A549 (cell line): ENCODE measurements at regions not wholly inside any gene's neighbourhood (a gene's known extent, or its start where the extent isn't known, plus 50 kb on each side); places are given as distances from the start of the nearest gene placed in this dataset.

ENCODE experiments used
- ATAC-seq, 2 experiments: fragments of 200-7000 bp in 1 of 2; fragments of >200 bp in 1 of 2; cut with Nextera tagmentation in 1 of 2; cut with Tn5 transposase in 1 of 2; 3 replicates each; pipeline versions ENCODE4 v1.8.0 to v1.9.1; 2018 to 2020; ENCODE audit warnings: mild to moderate bottlenecking in 1 of 2, moderate library complexity in 1 of 2
- CTCF ChIA-PET: fragments of 300-600 bp; sonication (Branson Sonifier 250); formaldehyde crosslinking; extraction: SDS; loops from one replicate; lab custom pipeline; 2021; ENCODE audit warnings: antibody characterized with exemption, inconsistent platforms; lab: Yijun Ruan, JAX
- POLR2A ChIA-PET: fragments of 350-600 bp; formaldehyde crosslinking; extraction: SDS; loops from one replicate; lab custom pipeline; 2021; ENCODE audit warnings: antibody characterized with exemption, inconsistent platforms; lab: Yijun Ruan, JAX
- DNase-seq, 2 experiments: peaks; one replicate each; pipeline versions ENCODE4 v3.0.0 to v3.0.0-alpha.2; 2011 to 2016; ENCODE audit warnings: low read depth in 1 of 2, low spot score in 1 of 2
- FAIRE-seq: peaks from 2 replicates; lab custom pipeline; 2011; peaks lifted over from hg19 to GRCh38; lab: Jason Lieb, UNC
- H3K27ac ChIP-seq, 2 experiments: fragments of >200 bp; sonication (Bioruptor Twin); formaldehyde crosslinking; 3 replicates each; pipeline ENCODE4 v1.5.1; 2016 to 2017
- H3K4me1 ChIP-seq: fragments of >200 bp; sonication (Bioruptor Twin); formaldehyde crosslinking; 3 replicates; pipeline ENCODE4 v1.6.1; 2016
- H3K4me2 ChIP-seq: fragments of >200 bp; sonication (Bioruptor Twin); formaldehyde crosslinking; 3 replicates; pipeline ENCODE4 v1.6.1; 2016
- H3K4me3 ChIP-seq: fragments of >200 bp; sonication (Bioruptor Twin); formaldehyde crosslinking; 3 replicates; pipeline ENCODE4 v1.5.1; 2016
- H3K9me3 ChIP-seq: fragments of >200 bp; sonication (Bioruptor Twin); formaldehyde crosslinking; 3 replicates; pipeline ENCODE4 v1.6.1; 2016
- CBX2 ChIP-seq: fragments of 200-600 bp; sonication (generic); IDR thresholded peaks from 2 replicates; pipeline ENCODE4 v1.6.1; 2016; ENCODE audit warnings: low read depth, mild to moderate bottlenecking, borderline replicate concordance
- CBX8 ChIP-seq: fragments of 200-600 bp; sonication (generic); IDR thresholded peaks from 2 replicates; pipeline ENCODE4 v1.6.1; 2016
- CEBPB ChIP-seq, 2 experiments: fragments of >200 bp in 1 of 2; sonication (Bioruptor Twin) in 1 of 2; formaldehyde crosslinking in 1 of 2; IDR thresholded peaks; 2 replicates each; pipeline ENCODE4 v1.6.1; 2012 to 2016
- CHD2 ChIP-seq: fragments of 150-350 bp; IDR thresholded peaks from 2 replicates; pipeline ENCODE4 v1.6.1; 2014; ENCODE audit warnings: low read length; ENCODE audit not compliant: partially characterized antibody
- CHD4 ChIP-seq: fragments of 200-600 bp; sonication (generic); IDR thresholded peaks from 2 replicates; pipeline ENCODE4 v1.6.1; 2016; ENCODE audit warnings: antibody characterized with exemption, mild to moderate bottlenecking, borderline replicate concordance
- EHMT2 ChIP-seq: fragments of 200-600 bp; sonication (generic); IDR thresholded peaks from 2 replicates; pipeline ENCODE4 v1.6.1; 2016; ENCODE audit warnings: antibody characterized with exemption, low read depth, mild to moderate bottlenecking, moderate library complexity
- FOSB ChIP-seq: fragments of 250-450 bp; sonication (Bioruptor Pico); IDR thresholded peaks from 2 replicates; pipeline ENCODE4 v1.5.0; 2020; ENCODE audit warnings: mild to moderate bottlenecking, moderate library complexity
- FOSL2 ChIP-seq, 2 experiments: fragments of 450-650 bp in 1 of 2; fragments of >200 bp in 1 of 2; sonication (Bioruptor Twin) in 1 of 2; formaldehyde crosslinking; IDR thresholded peaks; 2 replicates each; pipeline versions ENCODE4 v1.5.0 to v1.6.1; 2016 to 2020; ENCODE audit warnings: mild to moderate bottlenecking in 1 of 2, moderate library complexity in 1 of 2
- HDAC2 ChIP-seq: fragments of 200-600 bp; sonication (generic); IDR thresholded peaks from 2 replicates; pipeline ENCODE4 v1.6.1; 2016
- HOXA7 ChIP-seq: fragments of 250-450 bp; sonication (Bioruptor Pico); IDR thresholded peaks from 2 replicates; pipeline ENCODE4 v1.5.0; 2020; ENCODE audit warnings: mild to moderate bottlenecking, moderate library complexity
- HOXB13 ChIP-seq: fragments of 250-450 bp; sonication (Bioruptor Pico); IDR thresholded peaks from 2 replicates; pipeline ENCODE4 v1.5.0; 2020; ENCODE audit warnings: low read depth, mild to moderate bottlenecking, moderate library complexity
- HOXB5 ChIP-seq: fragments of 250-450 bp; sonication (Bioruptor Pico); IDR thresholded peaks from 2 replicates; pipeline ENCODE4 v1.5.0; 2020; ENCODE audit warnings: mild to moderate bottlenecking, moderate library complexity
- JUN ChIP-seq, 2 experiments: fragments of >200 bp; sonication (Bioruptor Twin); formaldehyde crosslinking; IDR thresholded peaks; 2 replicates in 1 of 2; 3 replicates in 1 of 2; pipeline ENCODE4 v1.6.1; 2016 to 2017
- KDM1A ChIP-seq: fragments of 200-600 bp; sonication (generic); IDR thresholded peaks from 2 replicates; pipeline ENCODE4 v1.6.1; 2016; ENCODE audit warnings: low read depth, mild to moderate bottlenecking
- MAZ ChIP-seq: fragments of 150-350 bp; IDR thresholded peaks from 2 replicates; pipeline ENCODE4 v1.6.1; 2014; ENCODE audit warnings: antibody characterized with exemption, low read depth, low read length, borderline replicate concordance
- POLR2AphosphoS2 ChIP-seq: conservative IDR thresholded peaks from 2 replicates; pipeline ENCODE4 v1.6.1; 2012; ENCODE audit warnings: low read length, improper control_type of control experiment, inconsistent platforms
- RCOR1 ChIP-seq: fragments of 150-350 bp; IDR thresholded peaks from 2 replicates; pipeline ENCODE4 v1.6.1; 2014; ENCODE audit warnings: antibody characterized with exemption, low read length, low read depth
- SMC3 ChIP-seq: fragments of >200 bp; sonication (Bioruptor Twin); formaldehyde crosslinking; IDR thresholded peaks from 3 replicates; pipeline ENCODE4 v1.6.1; 2018; ENCODE audit warnings: inconsistent platforms
- SREBF2 ChIP-seq: fragments of 450-650 bp; IDR thresholded peaks from 2 replicates; pipeline ENCODE4 v1.6.1; 2014; ENCODE audit warnings: mild to moderate bottlenecking, moderate library complexity
- ZC3H11A ChIP-seq: fragments of 450-650 bp; IDR thresholded peaks from 2 replicates; pipeline ENCODE4 v1.6.1; 2014; ENCODE audit warnings: antibody characterized with exemption, mild to moderate bottlenecking
- WGBS: methylation state at CpG from one replicate; pipeline ENCODE4 v1.1.6; 2017; ENCODE audit errors: missing lambda C conversion rate; 5-methylcytosine and 5-hydroxymethylcytosine counted together
- TF ChIP-seq, protein P1 (sequence below): fragments of >200 bp; sonication (Bioruptor Twin); formaldehyde crosslinking; IDR thresholded peaks from 3 replicates; pipeline ENCODE4 v1.5.1; 2016
- TF ChIP-seq, protein P2 (sequence below): fragments of 250-450 bp; sonication (Bioruptor Pico); IDR thresholded peaks from 2 replicates; pipeline ENCODE4 v1.5.0; 2020; ENCODE audit warnings: low read depth, mild to moderate bottlenecking, moderate library complexity

DNA sequence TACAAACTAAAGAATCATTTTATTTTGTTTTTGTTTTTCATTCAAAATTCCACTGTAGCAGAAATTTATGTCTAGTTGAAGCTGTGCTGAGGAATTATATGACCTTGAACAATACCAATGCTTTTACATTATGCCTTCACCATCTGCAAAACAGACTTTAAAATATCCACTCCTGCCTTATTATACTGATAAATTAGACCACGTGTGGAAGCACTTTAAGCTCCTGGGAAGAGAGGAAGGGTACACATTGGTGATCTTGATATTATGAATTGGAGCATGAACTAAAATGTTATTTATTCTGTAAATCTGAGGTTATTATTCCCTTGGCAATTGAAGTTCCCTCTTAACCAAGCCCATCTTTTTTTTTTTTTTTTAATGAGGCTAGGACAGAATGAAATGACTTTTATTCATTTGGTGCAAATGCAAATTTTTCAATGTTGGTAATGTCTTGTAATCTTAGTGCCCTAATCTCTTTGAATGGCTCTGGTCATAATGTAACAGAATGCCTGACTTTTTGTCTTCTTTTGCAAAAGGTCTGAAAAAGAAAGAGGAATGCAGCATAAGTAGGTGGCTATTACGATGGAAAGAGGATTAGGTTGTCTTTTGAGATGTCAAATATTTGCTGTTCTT lies 139.9 kb upstream of the COBL start:
- POLR2A ChIA-PET: interaction anchor here (0.6 kb wide), 1 partner anchor 25 kb away, joined by 4 read pairs; no protein-coding TSS in a partner anchor
- Histone ChIP-seq H3K4me3 (no peak overlapping the region), H3K9me3 (no peaks in the 10 kb centered on the region), H3K27ac (no peak overlapping the region), H3K4me2 (no peak overlapping the region)
- no peak for DNase-seq
- ATAC-seq: no peak
- FAIRE-seq: no peak
- CTCF ChIA-PET: interaction anchor here (1.0 kb wide), 1 partner anchor 315 kb away, joined by 3 read pairs; no protein-coding TSS in a partner anchor
- WGBS: 3% methylated on average over 2 of the region's 2 CpGs
- TF ChIP-seq MAZ (no peak), CHD2 (no peak), POLR2AphosphoS2 (no peak)
- TF ChIP-seq, all 56 proteins: peak for 0
- H3K4me1 ChIP-seq: no peaks in the 10 kb centered on the region

DNA sequence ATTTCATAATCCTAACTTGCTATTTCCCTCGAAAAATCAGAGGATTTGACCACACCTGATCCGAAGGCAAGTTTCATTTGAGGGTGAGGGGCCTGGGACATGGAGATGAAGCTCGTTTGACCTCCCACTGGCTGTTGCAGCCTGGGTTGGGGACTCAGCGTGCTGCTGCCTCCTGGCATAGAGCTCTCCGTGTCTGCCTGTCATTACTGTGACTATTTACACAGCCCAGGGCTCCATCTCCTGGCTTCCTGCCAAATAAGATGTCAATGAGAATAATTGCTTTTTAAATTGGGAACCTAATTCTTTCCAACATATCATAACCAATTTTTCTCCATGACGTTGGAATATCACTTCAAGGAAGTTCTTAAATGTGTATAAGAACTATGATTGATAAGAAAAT lies 139.3 kb upstream of the COBL start:
- FAIRE-seq: no peak
- CTCF ChIA-PET: interaction anchor here (1.0 kb wide), 1 partner anchor 315 kb away, joined by 3 read pairs; no protein-coding TSS in a partner anchor

DNA sequence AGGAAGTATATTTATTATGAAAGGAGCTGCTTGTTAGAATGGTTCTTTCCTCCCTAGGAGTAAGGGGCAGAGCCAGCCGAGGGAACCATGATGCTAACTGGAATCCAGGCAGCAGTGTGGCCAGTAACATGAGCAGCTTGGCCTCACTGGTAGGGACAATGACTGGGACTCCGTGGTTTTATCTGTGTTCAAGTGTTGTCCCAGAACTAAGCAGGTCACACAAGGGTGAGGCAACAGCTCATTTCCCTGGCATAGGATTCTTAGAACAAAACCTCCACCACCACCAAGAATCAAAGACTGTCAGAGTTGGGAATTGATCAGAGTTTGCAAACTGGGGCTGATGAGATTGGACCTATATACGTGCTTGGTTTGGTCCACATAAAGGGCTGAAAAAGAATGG lies 138.9 kb upstream of the COBL start:
- POLR2A ChIA-PET: no interaction called here
- CTCF ChIA-PET: interaction anchor here (1.0 kb wide), 1 partner anchor 314 kb away, joined by 3 read pairs; no protein-coding TSS in a partner anchor
- no peak for FAIRE-seq
- DNase-seq: no peak
- no peak for ATAC-seq
- 4% methylated on average over 3 of the region's 3 CpGs for WGBS
- TF ChIP-seq HOXB5: no peak
- no peak for TF ChIP-seq FOSL2 (IDR thresholded peaks at IDR 0.05)
- TF ChIP-seq FOSL2 (CRISPR knock-in tag; IDR thresholded peaks at IDR 0.05): no peak
- TF ChIP-seq, protein P1, sequence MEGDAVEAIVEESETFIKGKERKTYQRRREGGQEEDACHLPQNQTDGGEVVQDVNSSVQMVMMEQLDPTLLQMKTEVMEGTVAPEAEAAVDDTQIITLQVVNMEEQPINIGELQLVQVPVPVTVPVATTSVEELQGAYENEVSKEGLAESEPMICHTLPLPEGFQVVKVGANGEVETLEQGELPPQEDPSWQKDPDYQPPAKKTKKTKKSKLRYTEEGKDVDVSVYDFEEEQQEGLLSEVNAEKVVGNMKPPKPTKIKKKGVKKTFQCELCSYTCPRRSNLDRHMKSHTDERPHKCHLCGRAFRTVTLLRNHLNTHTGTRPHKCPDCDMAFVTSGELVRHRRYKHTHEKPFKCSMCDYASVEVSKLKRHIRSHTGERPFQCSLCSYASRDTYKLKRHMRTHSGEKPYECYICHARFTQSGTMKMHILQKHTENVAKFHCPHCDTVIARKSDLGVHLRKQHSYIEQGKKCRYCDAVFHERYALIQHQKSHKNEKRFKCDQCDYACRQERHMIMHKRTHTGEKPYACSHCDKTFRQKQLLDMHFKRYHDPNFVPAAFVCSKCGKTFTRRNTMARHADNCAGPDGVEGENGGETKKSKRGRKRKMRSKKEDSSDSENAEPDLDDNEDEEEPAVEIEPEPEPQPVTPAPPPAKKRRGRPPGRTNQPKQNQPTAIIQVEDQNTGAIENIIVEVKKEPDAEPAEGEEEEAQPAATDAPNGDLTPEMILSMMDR: no peak
- TF ChIP-seq RCOR1: no peak
- TF ChIP-seq CHD4: no peak
- Histone ChIP-seq H3K4me3 (no peak overlapping the region), H3K9me3 (no peaks in the 10 kb centered on the region), H3K4me2 (no peak overlapping the region), H3K4me1 (no peaks in the 10 kb centered on the region), H3K27ac (no peak overlapping the region)

More for the DNA sequence above, 139.3 kb upstream of the COBL start:
- H3K27ac ChIP-seq: no peak overlapping the region
- no peak overlapping the region for H3K4me2 ChIP-seq
- no peaks in the 10 kb centered on the region for H3K9me3 ChIP-seq
- ATAC-seq (no peak), DNase-seq (no peak)
- no peak overlapping the region for H3K4me3 ChIP-seq
- TF ChIP-seq SREBF2 (no peak), CEBPB (IDR thresholded peaks at IDR 0.05) (no peak), HOXA7 (no peak), FOSB (CRISPR knock-in tag) (no peak)
- WGBS: 4% methylated on average over 6 of the region's 6 CpGs
- no peaks in the 10 kb centered on the region for H3K4me1 ChIP-seq
- POLR2A ChIA-PET: no interaction called here

DNA sequence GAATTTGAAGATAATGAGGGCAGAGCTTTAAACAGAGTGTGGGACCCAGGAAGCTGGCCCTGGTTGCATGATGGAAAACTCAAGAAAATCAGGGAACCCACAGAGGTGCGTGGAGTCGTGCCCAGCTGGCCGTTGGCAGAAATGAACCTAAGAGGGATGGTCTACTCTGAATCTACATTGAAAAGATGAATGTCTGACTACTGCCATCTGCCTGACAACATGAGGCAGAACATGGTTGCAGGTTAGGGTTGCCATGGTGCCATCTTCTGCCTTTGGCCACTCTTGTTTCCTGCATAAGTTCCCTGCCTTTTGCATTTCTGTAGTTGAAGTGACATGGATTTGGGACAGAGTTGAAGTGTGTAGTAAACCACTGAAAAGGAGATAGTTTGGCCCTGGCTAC lies 138.5 kb upstream of the COBL start:
- Histone ChIP-seq H3K4me3 (no peak overlapping the region), H3K4me1 (no peaks in the 10 kb centered on the region), H3K4me2 (no peak overlapping the region), H3K27ac (no peak overlapping the region), H3K9me3 (no peaks in the 10 kb centered on the region)
- CTCF ChIA-PET: no interaction called here
- FAIRE-seq: no peak
- DNase-seq: peak in 1 of 2 experiments; percentile 3
- POLR2A ChIA-PET: no interaction called here
- ATAC-seq: peak; percentile 49 to 71; a peak in 4 of 6 replicates
- 6% methylated on average over 3 of the region's 3 CpGs for WGBS
- TF ChIP-seq CHD4: no peak
- no peak for TF ChIP-seq HDAC2
- TF ChIP-seq, protein P1: no peak
- TF ChIP-seq EHMT2: no peak
- no peak for TF ChIP-seq CBX2
- TF ChIP-seq KDM1A: no peak
- no peak for TF ChIP-seq RCOR1
- no peak for TF ChIP-seq CBX8
- no peak for TF ChIP-seq SMC3
- TF ChIP-seq ZC3H11A: no peak
- TF ChIP-seq MAZ: no peak
- TF ChIP-seq, protein P2, sequence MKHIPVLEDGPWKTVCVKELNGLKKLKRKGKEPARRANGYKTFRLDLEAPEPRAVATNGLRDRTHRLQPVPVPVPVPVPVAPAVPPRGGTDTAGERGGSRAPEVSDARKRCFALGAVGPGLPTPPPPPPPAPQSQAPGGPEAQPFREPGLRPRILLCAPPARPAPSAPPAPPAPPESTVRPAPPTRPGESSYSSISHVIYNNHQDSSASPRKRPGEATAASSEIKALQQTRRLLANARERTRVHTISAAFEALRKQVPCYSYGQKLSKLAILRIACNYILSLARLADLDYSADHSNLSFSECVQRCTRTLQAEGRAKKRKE: no peak
- TF ChIP-seq HOXB13 (CRISPR knock-in tag): no peak
- TF ChIP-seq JUN (IDR thresholded peaks at IDR 0.05): no peak
